SH-SY5Y (cell line): ENCODE measurements at regions not wholly inside any gene's neighbourhood (a gene's known extent, or its start where the extent isn't known, plus 50 kb on each side); places are given as distances from the start of the nearest gene placed in this dataset.

Experiments
- GATA2 ChIP-seq: IDR thresholded peaks from 2 replicates; pipeline ENCODE4 v1.6.1; 2011; ENCODE audit warnings: mild to moderate bottlenecking, low read depth, low read length
- GATA3 ChIP-seq: IDR thresholded peaks from 2 replicates; pipeline ENCODE4 v1.6.1; 2011; ENCODE audit warnings: low read depth, mild to moderate bottlenecking, low read length, moderate library complexity

GRCh38 chr4:152068866-152069265, 308.1 kb upstream of the GATB start:
- TF ChIP-seq GATA2 (no peak), GATA3 (no peak)
